Hepatocyte (in vitro differentiated cells): ENCODE measurements at regions not wholly inside any gene's neighbourhood (a gene's known extent, or its start where the extent isn't known, plus 50 kb on each side); places are given as distances from the start of the nearest gene placed in this dataset.

ENCODE experiments used
- EZH2 ChIP-seq: fragments of 200-600 bp; sonication (generic); IDR thresholded peaks from 2 replicates; pipeline ENCODE4 v1.6.1; 2016; ENCODE audit warnings: antibody characterized with exemption, mild to moderate bottlenecking, borderline replicate concordance
- TF ChIP-seq, protein P1 (sequence below): fragments of 200-600 bp; sonication (generic); IDR thresholded peaks from 2 replicates; pipeline ENCODE4 v1.5.1; 2016; ENCODE audit warnings: antibody characterized with exemption, mild to moderate bottlenecking; ENCODE audit not compliant: poor library complexity

DNA sequence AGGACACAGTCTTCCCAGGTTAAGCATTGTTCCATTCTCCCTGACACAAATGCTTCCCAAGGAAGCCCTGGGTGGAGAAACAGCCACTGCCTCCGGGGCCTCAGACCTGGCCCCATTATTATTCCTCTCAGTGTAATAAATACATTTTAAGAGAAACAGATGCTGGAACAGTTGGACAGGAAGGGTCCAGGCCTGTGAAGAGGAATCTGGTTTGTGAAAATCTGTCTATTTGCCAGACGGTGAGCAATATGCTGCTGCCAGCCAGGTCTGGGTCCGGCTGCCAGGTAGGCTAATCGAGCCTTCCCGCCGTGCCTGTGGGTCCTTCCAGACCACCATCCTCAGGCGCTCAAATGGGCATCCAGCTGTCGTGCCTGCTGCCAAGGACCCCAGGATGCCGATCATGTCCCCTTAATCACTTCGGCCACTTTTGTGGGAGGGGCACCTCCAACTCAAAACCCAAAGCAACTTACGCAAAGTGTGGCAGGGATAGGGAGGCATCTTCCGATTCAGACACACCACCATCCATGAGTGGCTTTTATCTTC, 528.4 kb downstream of the MIAT start:
- TF ChIP-seq, protein P1, sequence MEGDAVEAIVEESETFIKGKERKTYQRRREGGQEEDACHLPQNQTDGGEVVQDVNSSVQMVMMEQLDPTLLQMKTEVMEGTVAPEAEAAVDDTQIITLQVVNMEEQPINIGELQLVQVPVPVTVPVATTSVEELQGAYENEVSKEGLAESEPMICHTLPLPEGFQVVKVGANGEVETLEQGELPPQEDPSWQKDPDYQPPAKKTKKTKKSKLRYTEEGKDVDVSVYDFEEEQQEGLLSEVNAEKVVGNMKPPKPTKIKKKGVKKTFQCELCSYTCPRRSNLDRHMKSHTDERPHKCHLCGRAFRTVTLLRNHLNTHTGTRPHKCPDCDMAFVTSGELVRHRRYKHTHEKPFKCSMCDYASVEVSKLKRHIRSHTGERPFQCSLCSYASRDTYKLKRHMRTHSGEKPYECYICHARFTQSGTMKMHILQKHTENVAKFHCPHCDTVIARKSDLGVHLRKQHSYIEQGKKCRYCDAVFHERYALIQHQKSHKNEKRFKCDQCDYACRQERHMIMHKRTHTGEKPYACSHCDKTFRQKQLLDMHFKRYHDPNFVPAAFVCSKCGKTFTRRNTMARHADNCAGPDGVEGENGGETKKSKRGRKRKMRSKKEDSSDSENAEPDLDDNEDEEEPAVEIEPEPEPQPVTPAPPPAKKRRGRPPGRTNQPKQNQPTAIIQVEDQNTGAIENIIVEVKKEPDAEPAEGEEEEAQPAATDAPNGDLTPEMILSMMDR, result no peak
- no peak for TF ChIP-seq EZH2
